Endodermal cell (in vitro differentiated cells): ENCODE measurements at regions not wholly inside any gene's neighbourhood (a gene's known extent, or its start where the extent isn't known, plus 50 kb on each side); places are given as distances from the start of the nearest gene placed in this dataset.
"Not testable (repeated sequence)": the region's sequence is repeated elsewhere in the genome, so short reads cannot be mapped to it uniquely, and the experiment has no call there.

Source experiments
- DNase-seq: peaks from one replicate; pipeline ENCODE4 v3.0.0-alpha.2; 2017
- H3K27ac ChIP-seq: 2 replicates; pipeline ENCODE4 v1.5.1; 2013; ENCODE audit warnings: mild to moderate bottlenecking, low read depth, low read length, moderate library complexity
- H3K27me3 ChIP-seq: 2 replicates; pipeline ENCODE4 v1.6.1; 2013; ENCODE audit warnings: mild to moderate bottlenecking, low read length, moderate library complexity; ENCODE audit not compliant: insufficient read depth, control insufficient read depth, poor library complexity, severe bottlenecking
- H3K36me3 ChIP-seq: 2 replicates; pipeline ENCODE4 v1.7.0; 2013; ENCODE audit warnings: mild to moderate bottlenecking, low read length, moderate library complexity; ENCODE audit not compliant: control insufficient read depth, insufficient read depth
- H3K4me1 ChIP-seq: one replicate; pipeline ENCODE4 v1.7.0; 2013; ENCODE audit warnings: low read length; ENCODE audit not compliant: control insufficient read depth, insufficient read depth
- H3K4me3 ChIP-seq: 2 replicates; pipeline ENCODE4 v1.5.1; 2013; ENCODE audit warnings: mild to moderate bottlenecking, low read length, moderate library complexity
- H3K9ac ChIP-seq: 2 replicates; pipeline ENCODE4 v1.6.1; 2013; ENCODE audit warnings: mild to moderate bottlenecking, low read length, moderate library complexity; ENCODE audit not compliant: poor library complexity, severe bottlenecking; ENCODE audit errors: extremely low read depth
- H3K9me3 ChIP-seq: 2 replicates; pipeline ENCODE4 v1.6.1; 2013; ENCODE audit warnings: mild to moderate bottlenecking, low read length, moderate library complexity; ENCODE audit not compliant: control insufficient read depth
- H3K27ac Mint-ChIP-seq: 2 replicates; pipeline ENCODE4 v1.8.0; 2020; ENCODE audit warnings: mixed read lengths
- H3K27me3 Mint-ChIP-seq: 2 replicates; pipeline ENCODE4 v1.8.0; 2021; ENCODE audit warnings: mild to moderate bottlenecking, mixed read lengths; ENCODE audit not compliant: insufficient read depth
- H3K36me3 Mint-ChIP-seq: 2 replicates; pipeline ENCODE4 v1.8.0; 2020; ENCODE audit warnings: low read depth, mixed read lengths
- H3K4me1 Mint-ChIP-seq: 2 replicates; pipeline ENCODE4 v1.8.0; 2020; ENCODE audit warnings: mixed read lengths
- H3K4me3 Mint-ChIP-seq: 2 replicates; pipeline ENCODE4 v1.8.0; 2020; ENCODE audit warnings: mild to moderate bottlenecking, moderate library complexity, mixed read lengths
- H3K9me3 Mint-ChIP-seq: 2 replicates; pipeline ENCODE4 v1.8.0; 2020; ENCODE audit warnings: mild to moderate bottlenecking, mixed read lengths
- WGBS, 2 experiments: methylation state at CpG; one replicate each; pipeline versions ENCODE4 v1.1.5 to v1.1.7; 2013; ENCODE audit warnings: missing lambda C conversion rate in 2 of 2, mixed read lengths in 1 of 2; ENCODE audit not compliant: insufficient coverage in 1 of 2, insufficient read length in 1 of 2; 5-methylcytosine and 5-hydroxymethylcytosine counted together
- TF ChIP-seq, protein P1 (sequence below): fragments of 200-600 bp; sonication (generic); conservative IDR thresholded peaks from 2 replicates; pipeline ENCODE4 v1.5.0; 2021; ENCODE audit warnings: antibody characterized with exemption, mild to moderate bottlenecking

DNA sequence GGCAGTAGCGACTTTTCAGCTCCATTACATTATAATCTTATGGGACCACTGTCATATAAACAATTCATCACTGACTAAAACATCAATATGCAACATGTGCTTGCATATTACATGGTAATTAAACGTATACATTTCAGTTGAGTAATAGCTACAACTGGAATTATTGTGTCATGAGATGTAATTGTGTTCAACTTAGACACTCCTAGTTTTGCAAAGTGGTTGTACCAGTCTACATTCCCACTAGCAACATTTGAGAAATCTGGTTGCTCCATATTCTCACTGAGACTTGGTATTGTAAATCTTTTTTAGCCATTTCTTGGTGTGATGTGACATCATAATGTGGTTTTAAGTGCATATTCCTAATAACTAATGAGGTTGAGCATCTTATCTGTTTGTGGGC is 90.0 kb downstream of the CAPZA3 start:
- no peak for DNase-seq
- H3K9ac ChIP-seq: no peak overlapping the region
- Mint-ChIP-seq H3K27me3 (no peaks in the 10 kb centered on the region), H3K9me3 (peaks cover 33% of the 10 kb centered on the region), H3K4me3 (no peak overlapping the region), H3K36me3 (peaks cover 3% of the 10 kb centered on the region), H3K27ac (no peak overlapping the region), H3K4me1 (peaks cover 8% of the 10 kb centered on the region)
- WGBS, 2 experiments: 94% methylated on average over 2 of the region's 2 CpGs; no CpG with 5 or more reads in 1 of the 2 experiments
- peaks cover 44% of the 10 kb centered on the region for H3K9me3 ChIP-seq
- H3K4me1 ChIP-seq: no peaks in the 10 kb centered on the region
- TF ChIP-seq, protein P1, sequence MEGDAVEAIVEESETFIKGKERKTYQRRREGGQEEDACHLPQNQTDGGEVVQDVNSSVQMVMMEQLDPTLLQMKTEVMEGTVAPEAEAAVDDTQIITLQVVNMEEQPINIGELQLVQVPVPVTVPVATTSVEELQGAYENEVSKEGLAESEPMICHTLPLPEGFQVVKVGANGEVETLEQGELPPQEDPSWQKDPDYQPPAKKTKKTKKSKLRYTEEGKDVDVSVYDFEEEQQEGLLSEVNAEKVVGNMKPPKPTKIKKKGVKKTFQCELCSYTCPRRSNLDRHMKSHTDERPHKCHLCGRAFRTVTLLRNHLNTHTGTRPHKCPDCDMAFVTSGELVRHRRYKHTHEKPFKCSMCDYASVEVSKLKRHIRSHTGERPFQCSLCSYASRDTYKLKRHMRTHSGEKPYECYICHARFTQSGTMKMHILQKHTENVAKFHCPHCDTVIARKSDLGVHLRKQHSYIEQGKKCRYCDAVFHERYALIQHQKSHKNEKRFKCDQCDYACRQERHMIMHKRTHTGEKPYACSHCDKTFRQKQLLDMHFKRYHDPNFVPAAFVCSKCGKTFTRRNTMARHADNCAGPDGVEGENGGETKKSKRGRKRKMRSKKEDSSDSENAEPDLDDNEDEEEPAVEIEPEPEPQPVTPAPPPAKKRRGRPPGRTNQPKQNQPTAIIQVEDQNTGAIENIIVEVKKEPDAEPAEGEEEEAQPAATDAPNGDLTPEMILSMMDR: no peak
- no peaks in the 10 kb centered on the region for H3K27me3 ChIP-seq
- H3K4me3 ChIP-seq: peak overlapping the region; percentile 48
- H3K36me3 ChIP-seq: no peaks in the 10 kb centered on the region
- H3K27ac ChIP-seq: no peak overlapping the region

DNA sequence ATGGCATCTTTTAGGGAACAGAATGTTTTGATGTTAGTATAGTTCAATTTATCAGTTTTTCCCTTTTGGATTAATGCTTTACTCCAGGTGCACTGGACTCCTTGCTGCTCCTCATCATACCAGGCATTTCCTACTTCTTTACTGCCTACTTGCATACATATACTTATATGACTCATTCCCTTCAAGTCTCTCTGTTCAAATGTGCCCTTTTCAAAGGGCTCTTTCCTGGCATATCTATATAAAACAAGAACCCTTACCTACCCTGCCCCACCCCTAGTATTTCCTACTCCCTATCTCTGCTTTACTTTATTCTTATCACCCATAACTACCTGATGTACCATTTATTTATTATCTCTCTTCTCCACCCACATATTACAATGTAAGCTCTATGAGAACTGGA is 90.6 kb downstream of the CAPZA3 start:
- Histone ChIP-seq H3K27me3 (no peaks in the 10 kb centered on the region), H3K9me3 (peaks cover 46% of the 10 kb centered on the region), H3K4me3 (peak overlapping the region; percentile 48), H3K9ac (no peak overlapping the region), H3K27ac (no peak overlapping the region), H3K36me3 (no peaks in the 10 kb centered on the region), H3K4me1 (no peaks in the 10 kb centered on the region)
- peaks cover 3% of the 10 kb centered on the region for H3K36me3 Mint-ChIP-seq
- H3K9me3 Mint-ChIP-seq: peaks cover 38% of the 10 kb centered on the region
- DNase-seq: no peak
- H3K27me3 Mint-ChIP-seq: no peaks in the 10 kb centered on the region
- peaks cover 11% of the 10 kb centered on the region for H3K4me1 Mint-ChIP-seq
- TF ChIP-seq, protein P1: no peak
- H3K27ac Mint-ChIP-seq: no peak overlapping the region
- no peak overlapping the region for H3K4me3 Mint-ChIP-seq

DNA sequence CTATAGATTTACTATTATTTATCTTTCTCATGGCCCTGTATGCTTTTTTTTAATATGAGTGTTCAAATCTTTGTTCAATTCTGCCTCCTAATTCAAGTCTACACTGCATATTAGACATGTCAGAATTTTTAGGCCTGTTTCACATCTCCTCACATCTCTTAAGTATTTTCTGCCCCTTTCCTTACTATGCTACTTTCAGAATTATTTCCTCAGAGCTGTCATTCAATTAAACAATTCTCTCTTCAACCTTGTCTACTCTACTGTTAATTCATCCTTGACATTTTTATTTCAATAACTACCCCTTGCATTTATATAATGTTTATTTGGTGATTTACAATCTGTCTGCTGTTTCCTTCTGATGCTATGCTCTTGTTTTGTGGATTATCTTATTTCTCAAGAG is 91.1 kb downstream of the CAPZA3 start:
- Histone ChIP-seq H3K27me3 (no peaks in the 10 kb centered on the region), H3K4me1 (no peaks in the 10 kb centered on the region), H3K27ac (no peak overlapping the region), H3K9me3 (peaks cover 49% of the 10 kb centered on the region), H3K9ac (no peak overlapping the region), H3K4me3 (peak overlapping the region; percentile 48), H3K36me3 (no peaks in the 10 kb centered on the region)
- H3K4me1 Mint-ChIP-seq: peaks cover 11% of the 10 kb centered on the region
- peaks cover 5% of the 10 kb centered on the region for H3K36me3 Mint-ChIP-seq
- no peak overlapping the region for H3K27ac Mint-ChIP-seq
- DNase-seq: no peak
- H3K4me3 Mint-ChIP-seq: no peak overlapping the region
- TF ChIP-seq, protein P1: no peak
- H3K9me3 Mint-ChIP-seq: peaks cover 41% of the 10 kb centered on the region
- no peaks in the 10 kb centered on the region for H3K27me3 Mint-ChIP-seq

GRCh38 chr12:18832932-18833331 is 95.0 kb downstream of the CAPZA3 start:
- peaks cover 51% of the 10 kb centered on the region for H3K9me3 Mint-ChIP-seq
- H3K9ac ChIP-seq, H3K27me3 ChIP-seq, H3K36me3 Mint-ChIP-seq, H3K36me3 ChIP-seq, DNase-seq, H3K27me3 Mint-ChIP-seq, H3K4me3 Mint-ChIP-seq, H3K4me1 ChIP-seq, H3K27ac ChIP-seq, H3K27ac Mint-ChIP-seq: not testable (repeated sequence)
- WGBS, 2 experiments: 63 to 88% methylated on average over 1 of the region's 2 CpGs
- Histone ChIP-seq H3K4me3 (peak overlapping the region; percentile 36), H3K9me3 (peaks cover 50% of the 10 kb centered on the region)
- peaks cover 11% of the 10 kb centered on the region for H3K4me1 Mint-ChIP-seq
